AG04450 (cell line): ENCODE measurements at regions not wholly inside any gene's neighbourhood (a gene's known extent, or its start where the extent isn't known, plus 50 kb on each side); places are given as distances from the start of the nearest gene placed in this dataset.

Source experiments
- CTCF ChIA-PET: fragments of 300-600, 350-600 bp; formaldehyde crosslinking; extraction: SDS; loops from one replicate; lab custom pipeline; 2022; ENCODE audit warnings: antibody characterized with exemption, inconsistent platforms; lab: Charles Lee
- POLR2A ChIA-PET: fragments of 350-600 bp; formaldehyde crosslinking; extraction: SDS; loops from one replicate; lab custom pipeline; 2021; ENCODE audit warnings: antibody characterized with exemption, inconsistent platforms; lab: Yijun Ruan, JAX
- DNase-seq: peaks from one replicate; pipeline ENCODE4 v3.0.0-alpha.2; 2011; ENCODE audit warnings: low read depth, low spot score
- H3K27ac ChIP-seq: one replicate; pipeline ENCODE4 v1.5.1; 2012; ENCODE audit warnings: low read depth, low read length, control low read depth
- H3K27me3 ChIP-seq: one replicate; pipeline ENCODE4 v1.6.0; 2012; ENCODE audit warnings: low read length; ENCODE audit not compliant: control insufficient read depth, insufficient read depth
- H3K4me3 ChIP-seq: 2 replicates; pipeline ENCODE4 v1.5.1; 2011; ENCODE audit warnings: mild to moderate bottlenecking, low read depth, low read length, control low read depth
- H3K9me3 ChIP-seq: 2 replicates; pipeline ENCODE4 v1.5.1; 2012; ENCODE audit warnings: low read length; ENCODE audit not compliant: control insufficient read depth, insufficient read depth
- CTCF ChIP-seq: IDR thresholded peaks from 2 replicates; pipeline ENCODE4 v1.5.1; 2011; ENCODE audit warnings: low read depth, low read length, control low read depth, inconsistent platforms

- no peaks in the 10 kb centered on the region for H3K9me3 ChIP-seq
- H3K27ac ChIP-seq = no peak overlapping the region
- no peak overlapping the region for H3K4me3 ChIP-seq
- ChIA-PET CTCF (no interaction called here), POLR2A (no interaction called here)
- no peak for TF ChIP-seq CTCF
- DNase-seq = no peak
- H3K27me3 ChIP-seq = no peaks in the 10 kb centered on the region
These were observed 218.3 kb upstream of the CST7 start for GRCh38 chr20:24730750-24731149.

- TF ChIP-seq CTCF = no peak
- Histone ChIP-seq H3K27me3 (no peaks in the 10 kb centered on the region), H3K9me3 (no peaks in the 10 kb centered on the region), H3K4me3 (no peak overlapping the region), H3K27ac (no peak overlapping the region)
- DNase-seq = no peak
- ChIA-PET CTCF (no interaction called here), POLR2A (no interaction called here)
These were observed 217.8 kb upstream of the CST7 start for GRCh38 chr20:24731312-24731711.

GRCh38 chr20:24732076-24732475, 217.0 kb upstream of the CST7 start:
- no peaks in the 10 kb centered on the region; the same call in 1 of the 2 replicates for H3K9me3 ChIP-seq
- H3K4me3 ChIP-seq = no peak overlapping the region
- no peaks in the 10 kb centered on the region for H3K27me3 ChIP-seq
- ChIA-PET CTCF (no interaction called here), POLR2A (no interaction called here)
- DNase-seq = no peak
- TF ChIP-seq CTCF = no peak
- H3K27ac ChIP-seq = no peak overlapping the region

GRCh38 chr20:24732599-24732998, 216.5 kb upstream of the CST7 start:
- no peak overlapping the region for H3K4me3 ChIP-seq
- no peaks in the 10 kb centered on the region; the same call in 1 of the 2 replicates for H3K9me3 ChIP-seq
- H3K27me3 ChIP-seq = no peaks in the 10 kb centered on the region
- no peak for TF ChIP-seq CTCF
- ChIA-PET CTCF (no interaction called here), POLR2A (no interaction called here)
- no peak for DNase-seq
- H3K27ac ChIP-seq = no peak overlapping the region

- peaks cover 6% of the 10 kb centered on the region for H3K27me3 ChIP-seq
- no peak overlapping the region for H3K4me3 ChIP-seq
- no peak for TF ChIP-seq CTCF
- no peaks in the 10 kb centered on the region; the same call in 1 of the 2 replicates for H3K9me3 ChIP-seq
- no peak for DNase-seq
- ChIA-PET POLR2A (no interaction called here), CTCF (no interaction called here)
- no peak overlapping the region for H3K27ac ChIP-seq
These were observed 215.7 kb upstream of the CST7 start for GRCh38 chr20:24733416-24733815.
